ENCODE measurements at regions not wholly inside any gene's neighbourhood (a gene's known extent, or its start where the extent isn't known, plus 50 kb on each side); places are given as distances from the start of the nearest gene placed in this dataset.

GRCh38 chr2:176699644-176700043, 430.4 kb downstream of the MTX2 start:
- H3K9me3 ChIP-seq (ENCODE audit: low read length), result no peaks in the 10 kb centered on the region
- H3K9ac ChIP-seq (ENCODE audit: insufficient read depth, low read depth, low read length), result no peak overlapping the region
- in situ Hi-C loops (cut with HindIII; ENCODE audit: extremely low pct_ligation_motif_present, low pct_unique_long_range_greater_than_20kb) (no loop called here), intact Hi-C loops (cut with micrococcal nuclease; ENCODE audit: unreplicated experiment) (no loop called here)
- no TSS peak for BruUV-seq (replicated peaks)
- no peaks in the 10 kb centered on the region for H3K4me1 ChIP-seq (ENCODE audit: insufficient read depth, low read length)
- ChIA-PET CTCF (ENCODE audit: low intra/inter-chr PET ratio, low total read pairs) (no interaction called here), POLR2A (no interaction called here)
- H3K4me3 ChIP-seq (replicated peaks in 1 of 3; ENCODE audit: insufficient read depth in 1 of 3, low read depth in 2 of 3, low read length in 3 of 3), result no peak overlapping the region
- no peaks in the 10 kb centered on the region for H3K79me2 ChIP-seq (ENCODE audit: insufficient read depth, low read length)
- FAIRE-seq, result no peak
- H3K36me3 ChIP-seq (replicated peaks in 1 of 2; ENCODE audit: control insufficient read depth in 1 of 2, insufficient read depth in 2 of 2, low read length in 2 of 2), result no peaks in the 10 kb centered on the region
- ATAC-seq, result no peak
- no peaks in the 10 kb centered on the region for H3K27me3 ChIP-seq (ENCODE audit: control insufficient read depth in 1 of 2, insufficient read depth in 2 of 2, low read length in 2 of 2)
- TF ChIP-seq NR2F2 (IDR thresholded peaks at IDR 0.05; ENCODE audit: borderline replicate concordance, low read depth), result no peak
- no peak for TF ChIP-seq ZBTB7B (CRISPR knock-in tag; IDR thresholded peaks at IDR 0.05)
- TF ChIP-seq GFI1 (CRISPR knock-in tag; IDR thresholded peaks at IDR 0.05; ENCODE audit: borderline replicate concordance), result no peak
- TF ChIP-seq KDM6A (CRISPR knock-in tag; IDR thresholded peaks at IDR 0.05; ENCODE audit: low read depth), result no peak
- TF ChIP-seq ZNF33A (CRISPR knock-in tag; IDR thresholded peaks at IDR 0.05; ENCODE audit: borderline replicate concordance), result no peak
- no peak for TF ChIP-seq FOSL1 (CRISPR knock-in tag; IDR thresholded peaks at IDR 0.05; ENCODE audit: borderline replicate concordance)
- TF ChIP-seq ZNF362 (CRISPR knock-in tag; IDR thresholded peaks at IDR 0.05; ENCODE audit: borderline replicate concordance), result no peak
- no peak for TF ChIP-seq TRIM22 (IDR thresholded peaks at IDR 0.05)
- TF ChIP-seq RARG (CRISPR knock-in tag; IDR thresholded peaks at IDR 0.05; ENCODE audit: low read depth), result no peak
- TF ChIP-seq AHR (CRISPR knock-in tag; IDR thresholded peaks at IDR 0.05), result no peak
- TF ChIP-seq MBNL3 (CRISPR knock-in tag; conservative IDR thresholded peaks at IDR 0.05), result no peak
- no peak for TF ChIP-seq SKI (IDR thresholded peaks at IDR 0.05; ENCODE audit: partially characterized antibody)
- TF ChIP-seq ZNF615 (CRISPR knock-in tag; IDR thresholded peaks at IDR 0.05; ENCODE audit: borderline replicate concordance), result no peak
- no peak for TF ChIP-seq PAXIP1 (CRISPR knock-in tag; conservative IDR thresholded peaks at IDR 0.05)
- no peak for TF ChIP-seq ZNF160 (CRISPR knock-in tag; IDR thresholded peaks at IDR 0.05)
- no peak for TF ChIP-seq FOXK2 (IDR thresholded peaks at IDR 0.05)
- no peak for TF ChIP-seq ZBTB21 (CRISPR knock-in tag; IDR thresholded peaks at IDR 0.05)
- TF ChIP-seq ZFYVE20 (CRISPR knock-in tag; IDR thresholded peaks at IDR 0.05; ENCODE audit: borderline replicate concordance, low read depth), result no peak
- no peak for TF ChIP-seq ZFX (CRISPR knock-in tag; IDR thresholded peaks at IDR 0.05; ENCODE audit: low read depth)
- H3K27ac ChIP-seq (ENCODE audit: extremely low read length, insufficient read depth, low read length), result no peak overlapping the region
- no peak overlapping the region for H3K4me2 ChIP-seq (ENCODE audit: low read depth, low read length)
- H4K20me1 ChIP-seq (ENCODE audit: insufficient read depth, low read length), result no peaks in the 10 kb centered on the region; the same call in 1 of the 2 replicates
- no peak for DNase-seq (ENCODE audit: low spot score)
- no peak overlapping the region for H2AFZ ChIP-seq (ENCODE audit: low read length)

Data from HepG2 (cell line).